ENCODE measurements at regions not wholly inside any gene's neighbourhood (a gene's known extent, or its start where the extent isn't known, plus 50 kb on each side); places are given as distances from the start of the nearest gene placed in this dataset.

DNA sequence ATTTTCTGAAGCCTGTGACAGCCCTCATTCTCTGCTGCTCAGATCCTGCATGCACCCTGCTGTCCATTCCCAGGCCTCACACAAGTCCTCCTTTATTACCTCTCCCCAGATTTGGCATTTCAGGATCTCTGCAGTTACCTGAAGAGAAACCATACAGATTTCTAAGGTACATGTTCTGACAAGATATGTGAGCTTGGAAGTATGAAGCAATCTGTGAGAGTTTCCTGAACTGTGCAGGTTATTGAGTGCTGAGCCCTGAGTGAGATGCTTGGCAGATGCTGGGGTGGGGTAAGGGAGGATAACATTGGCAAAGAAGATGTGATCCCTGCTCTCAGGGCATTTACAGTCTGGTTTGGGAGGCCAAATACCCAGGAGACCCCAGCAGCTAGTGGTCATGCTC, 91.9 kb upstream of the EPCAM start:
- TF ChIP-seq POLR2A (IDR thresholded peaks at IDR 0.05) = no peak
- TF ChIP-seq, protein P1, sequence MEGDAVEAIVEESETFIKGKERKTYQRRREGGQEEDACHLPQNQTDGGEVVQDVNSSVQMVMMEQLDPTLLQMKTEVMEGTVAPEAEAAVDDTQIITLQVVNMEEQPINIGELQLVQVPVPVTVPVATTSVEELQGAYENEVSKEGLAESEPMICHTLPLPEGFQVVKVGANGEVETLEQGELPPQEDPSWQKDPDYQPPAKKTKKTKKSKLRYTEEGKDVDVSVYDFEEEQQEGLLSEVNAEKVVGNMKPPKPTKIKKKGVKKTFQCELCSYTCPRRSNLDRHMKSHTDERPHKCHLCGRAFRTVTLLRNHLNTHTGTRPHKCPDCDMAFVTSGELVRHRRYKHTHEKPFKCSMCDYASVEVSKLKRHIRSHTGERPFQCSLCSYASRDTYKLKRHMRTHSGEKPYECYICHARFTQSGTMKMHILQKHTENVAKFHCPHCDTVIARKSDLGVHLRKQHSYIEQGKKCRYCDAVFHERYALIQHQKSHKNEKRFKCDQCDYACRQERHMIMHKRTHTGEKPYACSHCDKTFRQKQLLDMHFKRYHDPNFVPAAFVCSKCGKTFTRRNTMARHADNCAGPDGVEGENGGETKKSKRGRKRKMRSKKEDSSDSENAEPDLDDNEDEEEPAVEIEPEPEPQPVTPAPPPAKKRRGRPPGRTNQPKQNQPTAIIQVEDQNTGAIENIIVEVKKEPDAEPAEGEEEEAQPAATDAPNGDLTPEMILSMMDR (IDR thresholded peaks at IDR 0.05) = no peak
